ENCODE measurements at regions not wholly inside any gene's neighbourhood (a gene's known extent, or its start where the extent isn't known, plus 50 kb on each side); places are given as distances from the start of the nearest gene placed in this dataset.
A peak's percentile ranks its signal among the peaks of the same experiment; 100 is the strongest.

DNA sequence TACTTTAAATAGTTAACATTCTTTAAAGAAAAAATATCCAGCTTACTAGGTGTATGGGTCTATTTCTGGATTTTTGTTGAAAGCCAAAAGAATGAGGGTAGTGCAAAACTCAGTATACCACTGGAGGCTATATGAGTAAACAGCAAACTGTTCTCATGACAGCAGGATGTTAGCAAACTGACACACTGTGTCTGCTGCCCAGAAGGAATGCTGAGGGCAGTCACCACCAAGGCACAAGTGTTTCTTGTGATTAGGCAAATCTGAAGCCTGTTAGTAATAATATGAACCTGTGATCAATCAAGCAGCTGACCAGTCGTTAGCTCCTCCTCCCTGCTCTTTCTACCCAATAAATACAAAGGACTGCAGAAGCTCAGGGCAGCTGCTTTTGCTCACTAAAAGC lies 50.5 kb upstream of the SULT1C3 start:
- FAIRE-seq (no peak), DNase-seq (ENCODE audit: low read depth) (peak; percentile 75)
- Histone ChIP-seq H3K27me3 (ENCODE audit: control insufficient read depth, insufficient read depth, low read length) (no peaks in the 10 kb centered on the region), H3K36me3 (ENCODE audit: control insufficient read depth, insufficient read depth, low read length) (no peaks in the 10 kb centered on the region), H3K4me3 (ENCODE audit: low read depth, low read length) (no peak overlapping the region)
- TF ChIP-seq, protein P1, sequence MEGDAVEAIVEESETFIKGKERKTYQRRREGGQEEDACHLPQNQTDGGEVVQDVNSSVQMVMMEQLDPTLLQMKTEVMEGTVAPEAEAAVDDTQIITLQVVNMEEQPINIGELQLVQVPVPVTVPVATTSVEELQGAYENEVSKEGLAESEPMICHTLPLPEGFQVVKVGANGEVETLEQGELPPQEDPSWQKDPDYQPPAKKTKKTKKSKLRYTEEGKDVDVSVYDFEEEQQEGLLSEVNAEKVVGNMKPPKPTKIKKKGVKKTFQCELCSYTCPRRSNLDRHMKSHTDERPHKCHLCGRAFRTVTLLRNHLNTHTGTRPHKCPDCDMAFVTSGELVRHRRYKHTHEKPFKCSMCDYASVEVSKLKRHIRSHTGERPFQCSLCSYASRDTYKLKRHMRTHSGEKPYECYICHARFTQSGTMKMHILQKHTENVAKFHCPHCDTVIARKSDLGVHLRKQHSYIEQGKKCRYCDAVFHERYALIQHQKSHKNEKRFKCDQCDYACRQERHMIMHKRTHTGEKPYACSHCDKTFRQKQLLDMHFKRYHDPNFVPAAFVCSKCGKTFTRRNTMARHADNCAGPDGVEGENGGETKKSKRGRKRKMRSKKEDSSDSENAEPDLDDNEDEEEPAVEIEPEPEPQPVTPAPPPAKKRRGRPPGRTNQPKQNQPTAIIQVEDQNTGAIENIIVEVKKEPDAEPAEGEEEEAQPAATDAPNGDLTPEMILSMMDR (IDR thresholded peaks at IDR 0.05; ENCODE audit: insufficient read depth, low read length, severe bottlenecking) = no peak

Data from bronchial epithelial cell (primary cell).